HG03558 (cell line): ENCODE measurements at regions not wholly inside any gene's neighbourhood (a gene's known extent, or its start where the extent isn't known, plus 50 kb on each side); places are given as distances from the start of the nearest gene placed in this dataset.

Experiments
- ATAC-seq: cut with Tn5 transposase; IDR thresholded peaks from one replicate; pipeline ENCODE4 v1.9.1; 2021; ENCODE audit warnings: moderate number of reproducible peaks; ENCODE audit not compliant: unreplicated experiment; ENCODE audit errors: extremely low read depth

GRCh38 chr16:80202831-80203413 lies 337.9 kb upstream of the DYNLRB2 start:
- ATAC-seq, result no peak

- no peak for ATAC-seq
These were observed 340.7 kb upstream of the DYNLRB2 start for GRCh38 chr16:80200079-80200478.

GRCh38 chr16:80199614-80200013 lies 341.2 kb upstream of the DYNLRB2 start:
- no peak for ATAC-seq

GRCh38 chr16:80198311-80199299 lies 342.2 kb upstream of the DYNLRB2 start:
- no peak for ATAC-seq

- ATAC-seq, result no peak
These were observed 343.0 kb upstream of the DYNLRB2 start for GRCh38 chr16:80197741-80198201.

GRCh38 chr16:80191928-80192327 lies 348.9 kb upstream of the DYNLRB2 start:
- no peak for ATAC-seq

GRCh38 chr16:80189476-80190175 lies 351.2 kb upstream of the DYNLRB2 start:
- no peak for ATAC-seq

GRCh38 chr16:80176114-80176513 lies 364.7 kb upstream of the DYNLRB2 start:
- ATAC-seq, result no peak

GRCh38 chr16:80175011-80175410 lies 365.8 kb upstream of the DYNLRB2 start:
- ATAC-seq, result no peak

GRCh38 chr16:80174416-80174815 lies 366.4 kb upstream of the DYNLRB2 start:
- no peak for ATAC-seq

GRCh38 chr16:80171746-80172145 lies 369.0 kb upstream of the DYNLRB2 start:
- no peak for ATAC-seq

GRCh38 chr16:80171199-80171598 lies 369.6 kb upstream of the DYNLRB2 start:
- no peak for ATAC-seq

GRCh38 chr16:80167657-80168390 lies 373.0 kb upstream of the DYNLRB2 start:
- ATAC-seq, result no peak

GRCh38 chr16:80166082-80166481 lies 374.7 kb upstream of the DYNLRB2 start:
- no peak for ATAC-seq

GRCh38 chr16:80164966-80165550 lies 375.7 kb upstream of the DYNLRB2 start:
- ATAC-seq, result no peak

- ATAC-seq, result no peak
These were observed 377.5 kb upstream of the DYNLRB2 start for GRCh38 chr16:80163339-80163738.

GRCh38 chr16:80161799-80162739 lies 378.7 kb upstream of the DYNLRB2 start:
- ATAC-seq, result no peak

GRCh38 chr16:80158766-80159165 lies 382.0 kb upstream of the DYNLRB2 start:
- ATAC-seq, result no peak

GRCh38 chr16:80151722-80152111 lies 389.1 kb upstream of the DYNLRB2 start:
- no peak for ATAC-seq
